NCI-H82 treated with DMSO at 0.1 percent for 48 hours (cell line): ENCODE measurements at regions not wholly inside any gene's neighbourhood (a gene's known extent, or its start where the extent isn't known, plus 50 kb on each side); places are given as distances from the start of the nearest gene placed in this dataset.
"Not testable (repeated sequence)": the region's sequence is repeated elsewhere in the genome, so short reads cannot be mapped to it uniquely, and the experiment has no call there.

Experiments used
- DNase-seq: peaks from one replicate; lab custom pipeline; 2025; ENCODE audit not compliant: unreplicated experiment; lab: John Stamatoyannopoulos, UW

DNA sequence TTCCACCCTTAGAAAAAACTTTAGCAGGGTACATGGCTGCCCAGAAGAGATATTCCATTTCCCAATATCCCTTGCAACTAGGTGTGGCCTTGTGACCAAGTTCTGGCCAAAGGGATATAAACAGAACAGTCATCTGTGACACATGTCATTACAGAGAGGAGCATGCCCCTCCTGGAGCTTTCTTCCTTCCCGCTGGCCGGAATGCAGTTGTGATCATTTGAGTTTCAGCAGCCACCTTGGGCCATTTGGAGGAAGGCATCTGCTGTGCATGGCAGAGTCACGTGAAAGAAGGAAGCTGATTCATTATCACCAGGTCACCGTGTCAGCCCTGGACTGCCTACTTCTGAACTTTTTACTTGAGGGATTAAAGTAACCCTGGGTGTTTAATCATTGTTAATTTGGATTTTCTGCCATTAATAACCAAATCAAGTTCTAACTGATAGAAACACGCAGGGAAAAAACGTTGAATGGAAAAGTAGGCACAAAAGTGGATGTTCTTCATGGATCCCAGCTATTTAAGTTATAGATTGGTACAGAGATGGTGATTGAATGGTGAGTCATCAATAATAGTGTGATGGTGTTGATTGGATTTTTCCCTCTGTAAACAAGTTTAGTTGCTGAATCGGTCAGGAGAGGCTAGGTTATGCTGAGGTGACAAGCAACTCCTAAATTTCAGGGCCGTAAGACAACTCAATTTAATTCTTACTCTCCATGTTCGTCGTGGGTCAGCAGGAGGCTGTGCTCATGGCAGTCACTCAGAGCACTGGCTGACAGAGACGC is 80.7 kb upstream of the CCDC167 start:
- DNase-seq = no peak

DNA sequence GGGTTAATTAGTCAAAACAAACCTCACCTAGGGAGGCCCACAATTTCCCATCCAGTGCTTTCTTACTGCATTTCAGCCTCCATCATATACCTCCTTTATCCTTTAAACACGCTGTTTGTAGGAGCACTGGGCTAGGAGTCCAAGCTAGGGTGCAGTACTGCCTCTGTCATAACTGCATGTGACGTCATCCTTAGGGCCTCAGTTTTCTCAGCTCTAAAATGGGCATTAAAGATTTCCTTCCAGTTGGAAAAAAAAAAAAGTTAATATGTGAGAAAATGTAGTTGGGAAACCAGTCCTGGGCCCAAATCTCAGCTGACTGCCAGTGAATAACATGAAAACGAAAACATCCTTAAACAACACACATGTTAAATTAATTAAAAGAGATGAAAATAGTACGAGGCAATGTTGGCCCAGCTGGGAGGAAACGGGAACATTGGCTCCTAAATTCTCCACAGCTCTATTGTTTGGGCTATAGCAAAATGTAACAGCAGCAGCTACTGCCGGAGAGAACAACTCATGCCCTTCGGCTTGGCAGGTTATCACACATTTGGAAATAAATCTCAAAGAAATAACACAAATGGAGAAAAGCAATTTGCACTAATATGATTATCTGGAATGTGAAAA is 79.9 kb upstream of the CCDC167 start:
- no peak for DNase-seq

DNA sequence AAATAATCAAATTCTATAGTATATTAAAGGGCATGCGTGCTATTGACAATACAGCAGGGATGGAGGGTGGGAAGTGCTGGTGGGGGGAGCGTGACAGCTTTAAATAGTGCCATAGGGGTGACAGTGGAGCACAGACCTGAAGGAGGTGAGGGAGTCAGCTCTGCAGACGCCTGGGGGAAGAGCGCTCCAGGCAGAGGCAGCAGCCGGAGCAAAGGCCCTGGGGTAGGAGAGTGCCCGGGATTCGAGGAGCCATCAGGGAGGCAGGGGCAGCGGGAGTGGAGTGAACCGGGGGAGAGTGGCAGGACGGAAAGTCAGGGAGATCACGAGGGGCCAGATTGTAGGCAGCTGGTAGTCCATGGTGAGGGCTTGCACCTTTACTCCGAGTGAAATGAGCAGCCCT is 78.4 kb upstream of the CCDC167 start:
- DNase-seq = no peak

DNA sequence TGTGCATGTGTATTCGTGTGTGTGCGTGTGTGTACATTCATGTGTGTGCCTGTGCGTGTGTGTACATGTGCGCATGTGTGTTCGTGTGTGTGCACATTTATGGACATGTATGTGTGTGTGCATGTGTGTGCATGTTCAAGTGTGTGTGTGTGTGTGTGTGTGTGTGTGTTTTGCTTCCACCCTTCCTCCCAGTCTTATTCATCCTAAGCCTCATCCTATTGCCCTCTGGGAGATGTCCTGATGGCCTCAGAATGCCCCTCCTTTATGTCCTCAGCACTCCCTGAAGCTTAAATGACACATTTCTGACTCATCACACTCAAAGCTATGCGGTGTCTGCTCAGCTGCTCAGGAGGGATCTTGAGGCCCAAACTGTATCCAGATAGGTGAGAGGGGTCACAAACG is 76.6 kb upstream of the CCDC167 start:
- no peak for DNase-seq

DNA sequence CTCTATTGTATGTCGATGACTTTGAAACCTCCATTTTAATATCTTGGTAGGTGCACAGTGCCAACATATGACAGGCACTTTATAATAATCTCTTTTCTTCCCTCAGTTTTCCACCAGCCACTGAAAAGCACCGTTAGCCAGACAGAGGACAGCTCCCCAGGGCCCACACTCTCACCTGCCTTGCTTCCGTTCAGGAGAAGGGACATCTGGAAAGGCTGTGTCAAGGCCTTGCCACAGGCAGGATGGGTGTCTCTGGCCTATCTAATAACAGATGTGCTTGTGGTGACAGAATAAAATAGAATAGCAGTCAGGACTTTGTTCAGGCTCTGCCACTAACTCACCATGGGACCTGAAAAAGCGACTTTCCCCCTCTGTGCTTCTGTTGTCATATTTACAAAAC is 75.5 kb upstream of the CCDC167 start:
- no peak for DNase-seq

DNA sequence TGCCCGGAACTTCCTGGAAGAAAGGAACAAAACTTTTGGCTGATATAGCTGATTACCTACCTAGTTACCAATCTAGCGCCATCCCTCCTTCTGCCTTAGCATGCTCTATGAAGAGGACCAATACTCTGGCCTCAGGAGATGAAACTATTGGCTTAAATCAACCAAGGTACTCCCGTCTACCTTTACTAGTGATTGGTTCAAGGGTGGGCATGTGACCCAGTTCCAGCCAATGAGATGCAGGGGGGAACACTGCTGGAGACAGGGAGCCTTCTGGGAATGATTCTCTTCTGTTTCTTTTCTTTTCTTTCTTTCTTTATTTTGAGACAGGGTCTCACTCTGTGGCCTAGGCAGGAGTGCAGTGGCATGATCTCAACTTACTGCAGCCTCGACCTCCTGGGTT is 72.6 kb upstream of the CCDC167 start:
- DNase-seq = no peak

DNA sequence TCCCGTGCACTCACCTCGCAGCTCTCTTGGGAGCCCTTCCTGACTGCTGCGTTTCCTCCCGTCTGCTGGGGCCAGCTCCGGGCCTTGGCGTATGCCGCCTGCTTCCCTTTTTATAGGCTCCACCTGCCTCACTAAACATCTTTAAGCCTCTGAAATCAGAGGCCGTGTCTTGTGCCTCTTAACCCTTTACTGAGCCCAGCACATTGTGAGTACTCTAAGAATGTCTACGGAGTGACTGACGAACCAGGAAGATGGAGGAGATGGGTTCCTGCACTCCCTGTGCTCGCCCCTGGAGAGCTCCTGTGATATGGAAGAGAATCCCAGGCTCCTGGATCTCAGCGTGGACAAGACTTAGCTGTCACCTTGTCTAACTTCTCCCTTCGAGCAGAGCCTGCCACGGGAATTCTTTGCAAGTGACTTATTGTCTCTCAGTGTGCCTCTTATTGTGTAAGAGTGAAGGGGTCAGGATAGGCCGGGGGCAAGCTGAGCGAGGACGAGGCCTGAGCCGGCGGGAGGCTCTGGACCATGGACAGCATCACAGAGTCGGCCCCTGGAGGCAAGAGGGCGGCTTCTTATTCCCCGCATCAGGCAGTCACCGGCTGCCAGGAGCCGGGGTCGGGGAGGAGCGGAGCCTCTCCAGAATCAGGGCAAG is 70.9 kb upstream of the CCDC167 start:
- peak; percentile 81 for DNase-seq

DNA sequence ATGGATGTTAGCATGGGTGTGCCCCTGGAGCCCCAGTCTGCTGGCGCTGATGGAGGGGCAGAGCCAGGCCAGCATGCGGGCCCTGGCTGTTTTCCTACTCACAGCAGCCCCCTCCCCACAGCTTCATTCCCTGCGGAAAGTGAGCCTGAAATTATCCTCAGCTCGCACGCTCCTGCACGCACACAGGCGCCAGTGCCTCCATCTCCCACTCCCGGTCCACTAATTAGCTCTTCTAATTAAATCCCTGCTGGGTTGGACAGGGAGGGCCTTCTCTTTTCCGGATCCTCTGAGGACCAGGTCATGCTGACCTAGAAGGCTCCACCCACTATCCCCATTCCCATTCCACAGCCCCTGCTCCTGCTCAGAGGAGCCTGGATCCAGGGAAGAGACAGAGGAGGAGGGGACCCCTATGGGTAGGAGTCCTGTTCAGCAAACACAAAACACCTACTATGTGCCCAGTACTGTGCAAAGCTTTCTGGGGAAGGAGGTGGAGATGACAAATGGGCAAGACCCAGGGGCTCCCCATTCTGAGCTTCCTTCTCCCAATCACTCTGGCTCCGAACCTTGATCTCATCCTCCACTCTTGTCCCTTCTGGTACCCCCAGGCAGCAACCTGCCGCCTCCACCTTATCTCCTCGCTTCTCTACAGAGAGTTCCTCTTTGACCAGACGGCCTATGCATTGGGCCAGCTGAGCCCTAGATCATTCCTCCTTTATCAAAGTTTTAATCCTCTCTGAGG is 70.2 kb upstream of the CCDC167 start:
- no peak for DNase-seq

DNA sequence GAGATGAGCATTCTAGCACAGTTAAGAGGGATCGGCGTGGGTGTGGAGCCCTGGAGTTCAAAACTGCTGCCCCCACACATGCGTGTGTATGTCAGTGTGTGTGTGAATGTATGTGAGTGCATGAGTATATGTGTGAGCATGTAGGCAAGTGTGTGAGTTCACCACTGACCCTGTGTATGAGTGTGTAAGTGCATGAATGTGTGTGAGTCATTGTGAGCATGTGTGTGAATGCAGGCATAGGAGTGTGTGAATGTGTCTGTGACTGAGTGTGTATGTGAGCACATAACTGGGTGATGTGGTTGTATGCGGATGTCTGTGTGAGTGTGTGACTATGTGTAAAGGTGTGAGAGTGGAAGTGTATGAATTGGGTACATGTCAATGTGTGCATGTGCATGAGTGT is 69.6 kb upstream of the CCDC167 start:
- DNase-seq = no peak

DNA sequence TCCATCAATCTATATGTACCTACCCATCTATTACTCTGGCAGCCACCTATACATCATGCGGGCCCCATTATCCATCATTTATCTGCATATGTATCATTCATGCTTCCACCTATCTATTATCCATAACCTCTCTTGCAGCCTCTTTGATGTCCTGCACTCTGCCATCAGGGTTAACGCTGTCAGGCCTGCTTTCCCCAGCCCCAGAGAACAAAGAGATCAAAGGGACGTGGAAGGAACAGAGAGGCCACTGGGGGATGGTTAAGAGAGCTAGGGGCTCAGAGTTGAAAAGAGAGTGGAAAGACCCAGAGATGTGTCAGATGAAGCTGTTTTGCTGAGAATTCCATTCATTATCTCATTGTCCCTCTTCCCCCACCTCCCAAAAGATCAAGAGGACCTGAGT is 67.3 kb upstream of the CCDC167 start:
- no peak for DNase-seq

DNA sequence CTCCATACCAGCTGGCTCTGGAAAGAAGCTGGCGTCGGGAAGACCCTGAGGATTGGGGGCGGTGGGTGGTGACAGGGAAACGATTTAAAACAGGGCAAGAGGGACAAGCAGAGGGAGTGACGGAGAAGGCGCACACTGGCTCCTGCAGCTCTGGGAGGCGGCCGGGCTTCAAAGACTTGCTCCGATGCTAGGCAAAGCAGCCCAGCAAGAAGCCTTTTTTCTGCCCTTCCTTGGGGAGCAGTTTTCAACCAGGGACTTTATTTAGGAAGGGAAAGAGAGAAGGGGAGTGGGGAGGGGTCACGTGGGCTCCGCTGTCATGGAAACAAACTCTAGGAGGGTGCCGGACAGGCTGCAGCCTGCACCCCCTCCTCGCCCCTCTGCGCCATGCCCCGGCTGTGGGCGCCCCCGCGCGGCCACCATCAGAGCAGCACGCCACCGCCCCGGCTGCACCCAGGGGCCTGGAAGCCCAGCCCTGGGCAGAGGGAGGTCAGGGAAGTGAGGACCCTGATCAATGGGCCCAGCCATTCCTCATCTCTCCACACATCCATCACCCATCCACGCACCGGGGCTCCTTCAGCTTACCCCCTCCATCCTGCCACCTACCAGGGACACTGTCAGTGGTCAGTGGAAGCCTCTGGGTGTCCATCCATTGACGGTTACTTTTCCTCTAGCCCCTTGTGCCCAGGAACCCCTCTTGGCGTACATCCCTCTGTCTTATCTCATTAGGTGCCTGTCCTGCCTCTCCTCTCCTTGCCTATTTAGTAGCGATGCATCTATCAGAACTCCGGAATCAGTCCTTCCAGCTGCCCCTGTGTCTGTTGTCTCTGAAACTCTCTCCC is 66.6 kb upstream of the CCDC167 start:
- DNase-seq = peak; percentile 80

DNA sequence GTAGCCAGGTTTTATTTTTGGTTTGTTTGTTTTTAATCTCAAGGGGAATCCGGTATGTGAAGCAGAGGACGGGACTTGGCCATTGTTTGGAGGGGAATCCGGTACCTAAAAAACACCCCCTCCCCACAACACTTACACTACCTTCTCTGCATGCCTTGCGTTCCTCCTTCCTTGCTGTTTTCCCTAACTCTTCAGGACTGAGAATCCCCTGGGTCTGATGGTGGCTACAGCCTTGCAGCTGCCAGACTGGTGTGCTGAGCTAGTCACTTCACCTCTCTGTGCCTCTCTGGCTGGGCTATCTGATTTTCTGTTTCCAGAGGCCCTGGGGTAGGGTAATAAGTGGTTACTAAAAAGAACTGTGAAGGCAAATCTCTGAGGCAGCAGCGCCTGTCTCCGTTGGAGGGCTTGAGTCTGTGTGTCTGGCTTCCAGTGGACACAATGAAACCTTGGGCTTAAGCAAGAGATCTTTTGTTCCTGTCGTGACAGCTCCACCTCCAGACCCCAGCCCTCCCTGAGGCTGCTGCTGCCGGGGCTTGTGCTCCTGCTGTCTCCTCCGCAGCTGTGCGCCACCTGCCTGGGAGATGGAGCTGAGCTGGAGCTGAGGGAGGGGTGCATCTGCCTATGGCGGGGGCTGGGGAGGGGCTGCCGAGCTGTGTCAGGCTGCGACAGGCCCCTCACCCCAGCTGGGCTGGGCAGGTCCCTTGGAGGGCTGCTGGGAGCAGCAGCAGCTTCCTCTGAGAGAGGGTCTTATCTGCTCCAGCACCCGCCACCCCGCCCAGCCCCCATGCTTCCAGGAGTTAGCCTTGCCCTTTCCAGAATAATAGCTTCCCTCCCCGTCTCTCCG is 65.8 kb upstream of the CCDC167 start:
- DNase-seq = peak; percentile 80

DNA sequence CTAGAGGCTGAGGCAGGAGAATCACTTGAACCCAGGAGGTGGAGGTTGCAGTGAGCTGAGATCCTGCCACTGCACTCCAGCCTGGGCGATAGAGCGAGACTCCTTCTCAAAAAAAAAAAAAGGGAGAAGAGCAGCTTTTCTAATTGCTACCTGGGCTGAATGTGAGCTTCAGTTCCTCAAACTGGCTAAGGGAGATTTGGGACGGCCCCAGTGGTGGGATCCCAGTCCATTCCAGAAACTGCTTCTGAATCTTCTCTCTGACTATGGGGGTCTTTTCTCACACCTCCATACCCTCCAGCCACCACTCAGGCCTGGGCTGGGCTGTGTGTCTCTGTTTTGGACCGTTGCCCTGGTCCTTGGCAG is 63.2 kb upstream of the CCDC167 start:
- not testable (repeated sequence) for DNase-seq

DNA sequence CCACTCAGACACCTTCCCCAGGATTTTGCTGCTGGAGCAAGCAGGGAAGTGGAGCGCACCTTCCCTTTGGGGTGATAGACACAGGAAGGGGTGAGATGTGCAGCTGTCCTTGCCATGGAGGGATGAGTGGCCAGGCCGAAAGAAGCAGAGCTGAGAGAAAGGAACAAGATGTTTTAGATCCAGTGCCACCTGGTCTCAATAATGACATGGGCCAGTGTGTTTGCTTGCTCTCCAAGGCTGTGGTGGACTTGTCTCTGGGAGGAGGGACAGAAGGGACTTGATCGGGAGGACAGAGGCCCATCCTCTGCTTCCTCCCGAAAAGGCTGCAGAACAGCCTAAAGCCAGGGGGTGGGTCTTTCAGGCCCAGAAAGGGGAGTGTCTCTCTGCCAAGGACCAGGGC is 61.7 kb upstream of the CCDC167 start:
- DNase-seq = no peak

DNA sequence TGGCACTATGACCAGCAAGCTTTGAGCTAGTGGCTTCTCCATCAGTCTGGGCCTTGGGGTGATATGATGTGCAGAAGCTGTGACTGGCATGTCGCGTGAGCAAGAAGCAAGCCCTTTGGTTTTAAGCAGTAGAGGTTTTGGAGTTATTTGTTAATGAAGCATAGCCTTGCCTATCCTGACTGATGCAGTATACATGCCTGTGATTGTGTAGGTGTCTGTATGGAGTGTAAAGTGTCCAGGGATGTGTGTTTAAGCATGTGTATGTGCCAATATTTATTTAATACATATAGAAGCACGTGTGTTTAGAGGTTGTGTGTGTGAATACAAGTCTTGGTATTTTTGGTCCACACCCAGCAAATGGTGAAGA is 61.0 kb upstream of the CCDC167 start:
- DNase-seq = no peak

DNA sequence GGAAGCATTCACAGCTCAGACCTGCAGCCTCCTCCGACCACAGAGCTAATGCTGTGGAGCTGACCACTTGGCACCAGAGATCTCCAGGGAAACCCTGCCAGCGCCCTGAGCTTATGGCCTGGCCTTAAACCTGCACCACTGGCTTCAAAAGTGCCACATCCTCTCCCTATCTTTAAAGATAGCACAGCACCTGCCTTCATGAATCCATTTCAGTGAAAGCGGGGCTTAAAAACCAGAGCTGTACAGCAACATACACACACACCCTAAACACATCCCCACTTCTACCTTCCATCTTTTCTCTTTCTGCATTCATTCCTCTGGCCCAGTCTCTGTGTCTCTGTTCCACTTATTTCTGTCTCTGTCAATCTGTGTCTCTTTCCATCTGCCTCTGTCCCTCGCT is 59.8 kb upstream of the CCDC167 start:
- no peak for DNase-seq

DNA sequence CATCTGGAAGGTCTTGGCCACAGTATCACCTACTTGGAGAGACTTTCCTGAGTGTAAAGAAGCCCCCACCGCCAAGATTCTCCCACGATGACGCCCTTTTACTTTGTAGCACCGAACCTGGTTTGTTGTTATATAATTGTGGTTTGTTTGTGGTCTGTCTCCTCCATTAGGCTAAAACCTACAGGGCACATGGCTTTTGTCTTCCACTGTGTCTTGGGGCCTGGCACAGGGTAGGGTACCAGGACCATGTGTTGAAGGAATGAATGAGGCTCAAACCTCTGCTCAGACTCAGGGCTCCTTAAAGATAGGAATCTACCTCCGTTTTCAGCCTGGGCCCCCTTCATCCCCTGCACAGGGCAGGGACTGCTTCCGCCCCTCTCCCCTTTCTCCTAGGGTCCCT is 59.4 kb upstream of the CCDC167 start:
- no peak for DNase-seq

DNA sequence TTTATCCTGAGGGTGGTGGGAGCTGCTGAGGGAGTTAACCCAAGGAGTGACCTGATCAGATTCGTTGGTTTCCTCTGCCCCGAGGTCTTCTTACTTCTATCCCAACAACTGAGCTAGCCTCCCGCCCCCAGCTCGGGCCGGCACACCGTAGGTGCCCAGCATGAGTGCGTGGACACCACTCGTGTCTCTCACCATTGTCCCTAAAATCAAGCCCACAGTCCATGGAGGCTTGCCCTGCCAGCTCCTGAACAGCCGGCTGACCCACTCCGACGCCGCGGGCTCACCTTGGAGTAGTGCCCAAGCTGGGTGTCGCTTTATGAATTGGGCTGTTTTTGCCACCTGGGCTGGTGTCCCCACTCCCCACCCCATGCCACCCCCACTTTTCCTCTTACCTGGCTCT is 59.0 kb upstream of the CCDC167 start:
- DNase-seq = no peak

DNA sequence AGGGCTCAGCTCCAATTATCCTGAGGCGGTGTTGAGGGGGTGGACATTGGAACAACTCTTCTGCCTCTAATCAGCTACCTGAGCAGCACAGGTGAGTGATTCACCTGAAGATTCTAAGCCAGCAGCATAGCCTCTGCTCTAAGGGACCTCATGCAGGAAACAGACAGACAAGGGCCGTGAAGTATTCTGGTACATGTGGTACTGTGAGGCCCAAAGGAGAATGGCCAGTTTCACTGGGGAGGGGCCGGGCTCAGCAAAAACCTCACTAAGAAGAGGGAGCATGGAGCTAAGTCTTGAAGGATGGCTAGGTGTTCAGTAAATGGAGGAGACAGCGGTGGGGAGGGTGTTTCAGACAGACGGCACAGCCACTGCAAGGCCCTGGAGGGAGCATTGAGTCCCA is 58.5 kb upstream of the CCDC167 start:
- no peak for DNase-seq

DNA sequence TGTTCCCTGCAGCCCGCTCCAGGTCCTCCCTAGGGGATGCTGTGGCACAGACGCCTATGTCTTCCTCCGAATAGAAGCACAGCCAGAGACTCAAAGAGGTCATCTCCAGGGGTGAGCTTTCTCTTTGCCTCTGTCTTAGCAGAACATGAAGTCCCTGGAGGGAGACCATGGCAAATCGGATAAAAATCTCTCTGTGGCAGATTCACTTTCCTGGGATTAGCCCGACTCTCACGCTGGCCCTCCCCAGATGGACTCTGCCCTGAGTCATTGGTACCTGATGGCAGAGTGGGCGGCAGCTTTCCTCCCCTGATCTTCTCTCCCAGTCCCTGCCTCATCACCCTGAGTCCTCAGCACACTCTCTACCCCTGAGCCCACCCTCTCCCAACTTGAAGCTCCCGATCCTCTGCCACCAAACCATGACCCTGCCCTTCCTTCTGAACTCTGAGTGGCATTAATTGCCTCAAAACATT is 58.0 kb upstream of the CCDC167 start:
- DNase-seq = peak; percentile 80
